HG03342 (cell line): ENCODE measurements at regions not wholly inside any gene's neighbourhood (a gene's known extent, or its start where the extent isn't known, plus 50 kb on each side); places are given as distances from the start of the nearest gene placed in this dataset.
A peak's percentile ranks its signal among the peaks of the same experiment; 100 is the strongest.
"Not testable (repeated sequence)": the region's sequence is repeated elsewhere in the genome, so short reads cannot be mapped to it uniquely, and the experiment has no call there.

Experiments used
- ATAC-seq: cut with Tn5 transposase; IDR thresholded peaks from one replicate; pipeline ENCODE4 v1.9.1; 2021; ENCODE audit warnings: mild to moderate bottlenecking, moderate library complexity; ENCODE audit not compliant: unreplicated experiment

DNA sequence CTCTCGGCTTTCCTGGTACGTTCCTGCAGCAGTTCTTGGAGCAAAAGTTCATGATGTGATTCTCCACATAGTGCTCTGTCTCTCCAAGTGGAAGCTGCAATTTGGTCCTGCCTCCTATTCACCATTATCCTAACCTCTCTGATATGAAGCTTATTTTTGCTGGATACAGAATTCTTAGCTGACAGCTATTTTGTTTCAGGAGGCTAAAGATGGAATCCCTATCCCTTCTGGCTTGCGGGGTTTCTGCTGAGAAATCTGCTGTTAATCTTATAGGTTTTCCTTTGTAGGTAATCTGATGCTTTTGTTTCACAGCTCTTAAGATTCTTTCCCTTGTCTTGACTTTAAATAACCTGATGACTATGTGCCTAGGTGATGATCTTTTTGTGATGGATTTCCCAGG, 181.6 kb upstream of the VLDLR start:
- no peak for ATAC-seq

DNA sequence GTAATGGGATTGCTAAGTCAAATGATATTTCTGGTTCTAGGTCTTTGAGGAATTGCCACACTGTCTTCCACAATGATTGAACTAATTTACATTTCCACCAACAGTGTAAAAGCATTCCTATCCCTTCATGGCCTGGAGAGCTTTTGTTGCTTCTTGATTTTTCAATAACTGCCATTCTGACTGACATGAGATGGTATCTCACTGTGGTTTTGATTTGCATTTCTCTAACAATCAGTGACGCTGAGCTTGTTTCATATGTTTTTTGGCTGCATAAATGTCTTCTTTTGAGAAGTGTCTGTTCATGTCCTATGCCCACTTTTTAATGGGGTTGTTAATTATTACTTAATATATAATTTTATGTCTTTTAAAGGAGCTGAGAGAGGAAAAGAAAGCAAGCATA, 177.7 kb upstream of the VLDLR start:
- ATAC-seq, result not testable (repeated sequence)

DNA sequence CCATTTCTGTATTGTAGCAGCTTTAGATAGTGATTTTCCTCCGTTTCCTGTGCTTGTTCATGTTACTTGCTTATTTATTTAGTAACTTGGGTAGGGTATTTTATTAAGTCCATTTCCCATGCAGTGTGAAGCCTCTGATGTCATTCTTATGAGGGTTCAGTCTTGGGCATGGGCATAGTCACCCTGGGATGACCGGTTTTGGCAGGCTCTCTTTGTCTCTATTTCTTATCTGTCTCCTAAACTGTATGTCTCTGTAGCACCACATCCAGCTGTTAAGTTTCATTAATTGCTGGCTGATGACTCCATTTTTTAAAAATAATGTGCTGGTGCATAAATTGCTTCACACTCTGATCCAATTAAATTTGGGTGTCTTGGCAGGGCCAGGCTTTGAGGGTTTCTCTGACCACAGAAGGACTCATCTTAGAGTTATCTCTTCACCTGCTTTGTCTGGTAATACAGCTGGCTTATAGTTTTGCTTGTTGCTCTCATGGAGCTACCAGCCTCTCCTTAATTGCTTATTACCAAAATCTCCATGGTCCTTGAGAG, 173.3 kb upstream of the VLDLR start:
- no peak for ATAC-seq

DNA sequence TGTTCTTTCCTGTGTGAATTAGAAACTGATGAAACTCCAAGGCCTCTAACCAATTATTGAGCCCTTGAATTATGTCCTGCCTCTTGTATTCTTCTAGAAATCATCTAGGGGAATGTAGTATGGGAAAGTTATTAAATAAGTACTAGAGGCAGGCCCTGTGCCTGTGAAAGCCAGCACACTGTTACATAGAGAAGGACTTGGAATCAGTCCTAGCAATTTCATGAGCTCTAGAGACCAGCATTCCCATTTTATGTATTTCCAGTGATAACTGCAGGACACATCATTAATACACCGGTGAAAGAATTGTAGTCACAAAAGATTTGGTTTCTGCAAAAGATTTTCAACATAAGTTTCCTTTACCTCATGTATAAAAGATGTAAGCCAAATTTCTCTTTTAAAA, 168.5 kb upstream of the VLDLR start:
- ATAC-seq, result no peak

DNA sequence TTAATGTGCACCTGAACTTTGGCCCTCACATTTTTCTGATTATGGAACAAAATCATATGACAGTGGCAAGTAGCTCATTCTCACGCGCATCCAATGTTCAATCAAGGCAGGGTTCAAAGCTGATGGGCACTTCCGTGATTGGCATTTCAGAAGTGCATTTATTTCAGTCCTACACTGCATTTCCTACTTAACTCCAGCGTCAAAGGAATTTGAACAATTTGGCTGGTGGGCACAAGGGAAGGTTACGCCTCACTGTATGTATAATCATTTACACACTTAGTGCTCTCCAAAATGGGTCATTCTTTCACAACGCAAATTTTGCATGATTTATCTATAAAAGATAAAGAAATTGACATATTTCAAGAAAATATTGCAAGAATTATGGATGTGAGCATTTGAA, 167.9 kb upstream of the VLDLR start:
- ATAC-seq, result no peak

DNA sequence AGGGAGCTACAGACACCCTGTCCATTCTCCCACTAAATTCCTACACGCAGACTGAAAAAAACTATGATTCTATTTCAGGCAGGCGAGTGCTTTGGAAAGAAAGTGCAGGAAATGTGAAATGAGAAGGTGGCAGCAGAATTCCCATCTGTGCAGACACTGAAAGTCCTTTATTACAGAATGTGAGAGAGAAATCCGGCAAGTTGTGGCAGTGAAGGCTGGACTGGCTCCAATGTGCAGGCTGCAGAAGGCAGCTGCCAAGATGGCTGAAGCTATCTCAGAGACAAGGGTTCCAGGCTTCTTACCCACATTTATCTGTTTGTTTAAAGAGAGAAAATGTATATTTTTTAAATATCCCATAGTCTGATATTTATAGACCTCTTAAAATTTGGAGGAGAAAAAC, 161.8 kb upstream of the VLDLR start:
- ATAC-seq, result no peak

DNA sequence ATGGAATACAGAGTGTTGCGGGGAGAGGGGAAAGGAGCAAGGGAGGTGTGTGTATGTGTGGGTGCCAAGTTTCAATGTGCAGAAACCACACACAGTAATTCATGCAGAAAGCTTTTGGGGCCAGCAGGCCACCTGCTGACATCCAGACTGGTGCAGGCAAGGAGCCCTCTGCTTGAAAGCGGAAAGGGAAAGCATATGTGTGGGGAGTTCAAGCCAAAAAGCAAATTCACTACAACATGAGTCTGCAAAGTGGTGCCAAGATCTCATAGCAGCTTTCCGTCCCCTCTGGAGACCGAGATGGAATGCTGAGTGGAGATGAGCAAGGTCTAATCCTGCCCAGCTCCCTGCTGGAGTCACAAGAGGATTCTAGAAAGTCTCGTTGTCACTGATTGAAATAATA, 159.7 kb upstream of the VLDLR start:
- ATAC-seq, result no peak

DNA sequence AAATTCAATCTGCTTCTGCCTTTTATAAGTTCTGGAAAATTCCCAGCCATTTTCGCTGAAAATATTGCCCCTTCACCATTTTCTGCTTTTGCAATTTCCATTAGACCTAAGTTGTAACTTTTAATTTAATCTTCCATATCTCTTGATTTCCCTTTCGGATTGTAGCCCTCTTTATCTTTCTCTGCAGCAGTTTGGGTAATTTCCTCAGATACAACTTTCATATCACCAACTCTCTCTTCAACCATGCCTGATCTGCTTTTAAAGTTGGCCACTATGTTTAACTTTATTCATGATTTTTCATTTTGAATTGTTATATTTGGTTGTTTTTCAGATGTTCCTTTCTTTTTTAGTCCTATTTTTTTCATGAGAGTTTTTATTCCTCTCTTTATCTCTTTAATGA, 157.0 kb upstream of the VLDLR start:
- no peak for ATAC-seq

DNA sequence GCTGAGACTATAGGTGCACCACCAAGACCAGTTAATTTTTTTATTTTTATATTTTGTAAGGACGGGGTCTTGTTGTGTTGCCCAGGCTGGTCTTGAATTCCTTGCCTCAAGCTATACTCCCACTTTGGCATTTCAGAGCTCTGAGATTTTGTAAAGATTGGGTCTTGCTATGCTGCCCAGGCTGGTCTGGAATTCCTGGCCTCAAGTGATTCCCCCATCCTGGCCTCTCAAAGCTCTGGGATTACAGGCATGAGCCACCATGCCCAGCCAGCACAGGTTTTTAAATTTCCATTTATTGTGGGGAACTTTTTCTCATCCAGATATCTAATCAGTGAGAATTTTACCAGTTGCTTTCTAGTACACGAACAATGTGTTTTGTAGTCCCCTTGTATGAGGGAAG, 156.1 kb upstream of the VLDLR start:
- no peak for ATAC-seq

DNA sequence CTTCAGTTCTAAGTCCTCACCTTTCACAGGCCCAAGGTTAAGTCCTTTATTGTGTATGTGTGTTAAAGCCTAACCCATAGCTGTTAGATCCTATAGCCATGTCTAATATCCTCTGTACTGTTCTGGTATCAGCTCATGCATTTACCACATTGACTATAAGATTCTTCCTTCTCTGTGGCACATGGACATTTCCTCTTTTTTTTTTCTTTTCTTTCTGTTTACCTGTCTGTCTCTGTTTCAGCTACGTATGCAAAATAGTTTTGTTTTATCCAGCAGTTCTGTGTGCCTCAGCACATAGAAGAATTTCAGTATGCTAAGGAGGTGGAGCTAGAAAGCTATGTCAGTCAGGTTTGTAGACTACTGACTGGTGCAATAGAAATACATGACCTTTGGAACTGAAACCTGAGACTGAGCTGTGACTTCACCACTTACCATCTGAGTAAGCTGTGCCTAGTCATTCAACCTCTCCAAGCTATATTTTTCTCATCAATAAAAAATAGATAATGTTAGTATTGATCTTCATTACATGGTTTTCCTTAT, 155.6 kb upstream of the VLDLR start:
- peak; percentile 99 for ATAC-seq

DNA sequence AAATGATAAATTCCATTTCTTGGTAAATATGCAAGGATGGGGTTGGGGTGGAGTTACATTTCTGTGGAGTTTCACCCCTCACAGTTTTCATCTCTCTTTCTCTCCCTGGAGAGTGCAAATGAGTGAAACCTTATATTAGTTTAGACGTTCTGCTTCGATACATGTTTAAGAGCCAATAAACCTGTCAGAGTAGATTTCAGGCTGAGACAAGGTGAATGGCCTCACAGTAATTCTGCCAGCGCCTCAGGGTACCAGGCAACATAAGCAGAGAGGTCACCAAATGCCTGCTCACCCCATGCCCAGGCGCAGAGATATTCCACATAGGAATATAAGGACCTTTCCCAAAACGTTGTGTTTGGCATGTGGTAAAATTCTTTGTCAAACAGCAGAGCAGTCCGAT, 154.9 kb upstream of the VLDLR start:
- no peak for ATAC-seq

DNA sequence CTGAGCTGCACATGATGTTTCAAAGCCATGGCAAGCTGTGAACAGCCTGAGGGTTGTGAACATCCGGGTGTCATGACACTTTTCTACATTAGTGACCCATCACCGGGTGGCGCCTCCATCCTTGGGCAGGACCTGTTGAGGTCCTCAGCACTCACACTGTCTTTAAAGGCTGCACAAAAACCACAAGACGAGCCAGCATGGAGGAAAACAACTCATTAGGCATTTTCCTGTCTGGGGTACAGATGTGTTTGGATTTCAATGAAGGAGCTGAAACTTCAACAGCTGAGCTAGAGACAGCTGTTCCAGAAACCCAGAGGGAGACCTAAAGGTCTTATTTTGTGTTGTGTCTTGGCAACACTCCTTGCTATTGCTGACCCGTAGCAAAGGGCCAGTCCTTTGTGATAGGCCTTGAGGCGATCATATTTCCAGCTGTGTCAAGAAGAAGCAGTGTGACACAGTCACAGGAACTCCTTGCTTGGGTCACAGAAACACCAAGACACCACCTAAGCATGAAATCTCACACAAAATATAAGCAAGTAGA, 151.8 kb upstream of the VLDLR start:
- no peak for ATAC-seq

DNA sequence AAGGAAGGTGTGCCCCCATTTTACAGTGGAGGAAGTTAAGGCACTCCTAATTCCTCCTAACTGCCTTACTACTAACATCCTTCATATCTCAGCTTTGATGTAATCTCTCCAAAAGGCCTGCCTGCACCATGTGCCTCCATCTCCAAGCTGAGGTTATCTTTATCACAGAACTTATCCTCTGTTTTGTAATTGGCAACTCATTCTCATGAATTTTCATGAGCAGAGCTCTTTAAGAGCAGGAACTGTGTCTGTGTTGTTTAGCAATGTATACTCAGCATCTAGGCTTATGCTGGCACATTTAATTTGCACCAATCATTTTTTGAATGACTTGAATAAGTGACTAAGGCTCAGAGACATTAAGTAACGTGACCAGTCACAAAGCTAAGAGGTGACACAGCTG, 147.9 kb upstream of the VLDLR start:
- ATAC-seq, result no peak

DNA sequence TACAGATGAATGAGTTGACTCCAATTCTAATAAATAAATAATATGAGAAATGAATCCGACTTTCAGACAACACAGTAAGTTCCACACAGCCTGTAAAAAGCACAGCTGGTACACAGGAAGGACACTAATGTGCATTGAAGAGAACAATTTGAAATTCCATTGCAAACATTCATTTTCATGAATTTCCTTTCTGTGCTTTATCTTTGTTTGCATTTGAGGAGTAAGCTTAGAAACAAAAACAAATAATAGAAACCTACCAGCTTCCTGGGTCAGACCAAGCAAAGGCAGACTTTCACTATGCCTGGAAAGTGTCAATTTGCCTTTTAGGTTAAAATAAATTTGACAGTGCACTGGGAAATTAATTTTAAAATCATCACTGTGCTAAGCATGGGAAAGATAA, 143.8 kb upstream of the VLDLR start:
- ATAC-seq, result no peak

DNA sequence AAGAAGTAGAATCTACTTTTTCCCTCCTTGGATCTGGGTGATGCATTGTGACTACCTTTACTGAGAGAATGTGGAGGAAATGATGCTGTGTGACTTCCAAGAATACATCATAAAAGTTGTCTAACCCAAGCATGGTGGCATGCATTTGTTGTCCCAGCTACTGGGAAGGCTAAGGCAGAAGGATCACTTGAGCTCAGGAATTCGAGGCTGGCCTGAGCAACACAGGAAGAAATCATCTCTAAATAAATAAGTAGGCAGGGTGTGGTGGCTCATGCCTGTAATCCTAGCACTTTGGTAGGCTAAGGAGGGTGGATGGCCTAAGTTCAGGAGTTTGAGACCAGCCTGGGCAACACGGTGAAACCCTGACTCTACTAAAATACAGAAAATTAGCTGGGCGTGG, 143.2 kb upstream of the VLDLR start:
- ATAC-seq, result no peak

DNA sequence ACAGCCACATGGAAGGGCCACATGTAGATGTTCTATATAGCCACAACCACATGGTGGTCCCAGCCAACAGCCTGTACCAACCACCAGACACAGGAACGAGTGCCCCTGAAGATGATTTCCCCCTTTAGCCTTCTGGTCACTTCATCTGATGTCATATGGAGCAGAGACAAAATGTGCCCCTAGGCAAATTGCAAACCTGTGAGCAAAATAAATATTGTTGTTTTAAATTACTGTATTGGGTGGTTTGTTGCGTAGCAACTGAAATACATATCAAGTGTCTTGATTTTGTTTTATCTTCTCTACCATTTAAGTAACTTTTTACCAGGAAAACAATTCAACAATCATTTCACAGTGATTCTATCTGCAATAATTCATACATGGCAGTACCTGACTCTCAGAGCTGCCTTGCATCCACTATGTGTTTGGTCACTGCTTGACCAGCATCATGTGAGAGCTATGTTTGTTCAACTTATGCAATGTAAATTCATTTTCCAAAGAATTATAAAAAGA, 142.5 kb upstream of the VLDLR start:
- ATAC-seq, result no peak

DNA sequence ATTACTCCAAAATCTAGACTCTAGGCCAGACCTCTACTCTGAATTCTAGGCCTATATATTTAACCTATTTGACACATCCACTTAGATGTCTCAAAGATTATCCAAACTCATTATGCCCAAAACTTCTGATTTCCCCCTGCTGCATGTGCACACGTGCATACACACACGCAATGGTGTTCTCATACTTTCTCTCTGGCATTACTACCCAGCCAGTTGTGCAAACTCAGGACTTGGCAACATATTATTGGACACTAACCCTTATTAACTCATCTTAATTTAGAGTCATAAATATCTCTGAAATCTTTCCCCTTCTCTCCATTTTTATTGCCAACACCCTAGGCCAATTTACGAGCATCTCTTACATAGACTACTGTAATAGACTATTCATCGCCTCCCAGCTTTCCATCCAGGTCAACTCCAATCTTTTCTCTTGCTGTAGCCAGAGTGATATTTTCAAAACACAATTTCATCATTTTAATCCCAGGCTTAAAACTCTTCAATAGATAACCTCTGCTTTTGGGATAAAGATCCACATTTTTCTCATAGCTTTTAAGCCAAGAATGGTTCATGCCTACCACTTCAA, 141.2 kb upstream of the VLDLR start:
- ATAC-seq, result no peak

DNA sequence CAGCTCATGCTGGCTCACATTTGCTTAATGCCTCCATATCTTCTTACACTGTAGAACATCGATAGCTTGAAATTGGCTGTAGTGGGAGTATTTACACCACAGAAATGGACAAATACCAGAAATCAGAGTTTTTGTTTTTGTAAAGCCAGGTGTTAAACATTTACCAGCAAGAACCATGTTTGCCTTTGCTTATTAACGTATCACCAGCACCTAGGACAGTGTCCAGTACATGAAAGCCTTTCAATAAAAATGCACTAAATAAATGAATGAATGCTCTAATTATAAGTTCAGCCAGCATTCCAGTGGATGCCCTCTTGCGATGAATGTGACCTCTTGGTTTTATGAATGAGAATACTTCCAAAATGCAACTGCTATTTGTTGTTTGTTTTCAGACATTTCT, 140.4 kb upstream of the VLDLR start:
- ATAC-seq, result no peak

DNA sequence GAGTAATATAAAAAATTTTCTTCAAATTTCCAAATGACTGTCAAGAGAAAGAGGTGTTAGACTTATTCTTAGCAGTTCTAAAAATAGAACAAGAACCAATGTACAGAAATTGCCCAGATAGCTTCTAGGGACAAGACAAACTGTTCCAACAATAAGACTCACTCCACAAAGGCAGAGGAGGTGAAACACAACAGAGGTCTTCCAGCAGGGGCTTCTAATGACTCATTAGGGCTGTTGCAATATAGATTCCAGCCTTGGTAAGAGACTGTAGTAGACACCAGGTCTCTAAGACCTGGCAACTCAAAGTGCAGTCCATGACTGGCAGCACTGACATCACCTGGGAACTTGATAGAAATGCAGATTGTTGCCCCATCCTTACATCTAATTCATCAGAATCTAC, 134.6 kb upstream of the VLDLR start:
- ATAC-seq, result no peak

DNA sequence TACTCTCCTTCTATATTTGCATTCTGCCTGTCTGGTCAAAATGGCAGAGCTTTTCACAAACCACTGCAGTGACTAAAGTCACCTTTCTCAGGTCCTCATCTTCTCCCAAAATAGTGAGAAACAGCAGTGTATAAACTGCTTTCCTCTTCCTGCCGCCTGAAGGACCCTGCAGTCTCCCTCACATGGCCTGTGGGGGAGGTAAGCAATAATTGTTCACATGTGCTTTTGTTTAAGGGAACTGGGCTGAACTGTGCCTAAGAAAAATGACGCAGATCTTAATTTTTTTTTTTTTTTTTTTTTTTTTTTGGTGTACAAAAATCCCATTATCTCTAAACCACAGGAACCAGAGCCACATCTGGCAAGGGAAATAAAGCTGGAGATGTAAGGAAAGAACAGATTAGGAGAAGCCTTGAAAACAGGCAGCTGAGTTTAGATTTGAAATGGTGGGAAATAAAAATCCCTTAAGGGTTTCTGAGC, 131.7 kb upstream of the VLDLR start:
- no peak for ATAC-seq

DNA sequence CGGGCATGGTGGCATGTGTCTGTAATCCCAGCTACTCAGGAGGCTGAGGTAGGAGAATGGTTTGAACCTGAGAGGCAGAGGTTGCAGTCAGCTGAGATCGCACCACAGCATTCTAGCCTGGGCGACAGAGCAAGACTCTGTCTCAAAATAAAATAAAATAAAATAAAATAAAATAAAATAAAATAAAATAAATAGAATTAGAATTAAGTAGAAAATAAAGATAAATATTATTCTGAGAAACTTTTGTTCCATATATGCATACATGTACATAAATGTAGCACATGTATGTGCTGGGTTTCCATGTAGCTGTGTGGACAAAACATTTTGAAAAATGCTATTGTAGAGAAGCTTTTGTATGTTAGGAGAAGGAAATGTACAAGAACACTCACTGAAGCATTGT, 129.4 kb upstream of the VLDLR start:
- no peak for ATAC-seq

DNA sequence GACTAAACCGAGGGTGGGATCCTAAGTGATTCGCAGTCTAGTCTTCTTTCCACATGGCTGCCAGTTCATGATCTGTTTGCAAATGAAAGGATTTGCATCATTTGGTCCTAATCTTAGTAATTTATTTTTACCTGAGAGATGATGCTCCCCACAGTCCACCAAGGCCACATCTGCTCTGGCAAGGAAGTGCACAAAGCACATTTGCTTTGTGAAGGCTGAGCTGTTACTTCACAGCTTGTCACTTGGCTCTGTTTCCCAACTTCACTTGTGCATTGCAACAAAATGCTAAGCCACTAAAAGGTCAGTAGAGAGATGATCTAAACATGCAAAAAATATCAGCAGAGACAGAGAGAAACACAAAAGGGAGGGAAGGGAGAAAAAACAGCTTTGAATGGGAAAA, 128.5 kb upstream of the VLDLR start:
- ATAC-seq, result no peak

DNA sequence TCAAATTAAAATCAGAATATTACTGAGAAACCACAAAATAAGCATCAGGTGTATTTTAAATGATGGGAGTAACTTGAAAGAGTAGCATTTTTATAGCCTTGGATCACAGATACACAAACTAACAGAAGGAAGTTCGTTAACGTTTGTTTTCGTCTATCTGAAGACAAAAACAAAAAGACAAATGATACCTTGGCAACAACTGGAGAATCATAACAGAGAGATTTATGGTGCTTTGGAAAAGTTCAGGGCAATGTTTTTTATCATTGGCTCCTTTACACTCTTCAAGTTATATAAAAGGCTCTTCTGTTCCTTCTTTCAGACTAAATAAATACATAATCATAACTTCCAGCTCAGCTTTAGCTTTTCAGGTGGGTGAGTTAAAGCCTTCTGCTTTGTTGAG, 128.1 kb upstream of the VLDLR start:
- no peak for ATAC-seq
